WTC11 (cell line): ENCODE measurements at regions not wholly inside any gene's neighbourhood (a gene's known extent, or its start where the extent isn't known, plus 50 kb on each side); places are given as distances from the start of the nearest gene placed in this dataset.

ENCODE experiments used
- ATAC-seq: fragments of 200-7000 bp; cut with Tn5 transposase; 2 replicates; pipeline ENCODE4 v1.10.0; 2021; ENCODE audit warnings: mild to moderate bottlenecking, moderate library complexity
- CTCF ChIA-PET: fragments of 300-600 bp; sonication (Branson Sonifier 250); formaldehyde crosslinking; loops from one replicate; lab custom pipeline; 2021; ENCODE audit warnings: antibody characterized with exemption; lab: Charles Lee
- POLR2A ChIA-PET: fragments of 350-600 bp; sonication (Branson Sonifier 250); formaldehyde crosslinking; loops from one replicate; lab custom pipeline; 2021; ENCODE audit warnings: antibody characterized with exemption; lab: Charles Lee
- DNase-seq: peaks from one replicate; pipeline ENCODE4 v3.0.0; 2021; ENCODE audit warnings: low spot score
- H3K27ac Mint-ChIP-seq: 2 replicates; pipeline ENCODE4 v1.8.0; 2021; ENCODE audit warnings: mixed read lengths
- H3K27me3 Mint-ChIP-seq: 2 replicates; pipeline ENCODE4 v1.8.0; 2021; ENCODE audit warnings: low read depth, mild to moderate bottlenecking, moderate library complexity, mixed read lengths
- H3K36me3 Mint-ChIP-seq: 2 replicates; pipeline ENCODE4 v1.8.0; 2021; ENCODE audit warnings: mixed read lengths
- H3K4me1 Mint-ChIP-seq: 2 replicates; pipeline ENCODE4 v1.8.0; 2022; ENCODE audit warnings: mixed read lengths
- H3K4me3 Mint-ChIP-seq: 2 replicates; pipeline ENCODE4 v1.8.0; 2021; ENCODE audit warnings: mild to moderate bottlenecking, moderate library complexity, mixed read lengths
- H3K9me3 Mint-ChIP-seq: 2 replicates; pipeline ENCODE4 v1.8.0; 2021; ENCODE audit warnings: mixed read lengths
- ARID4B ChIP-seq: sonication (generic); formaldehyde crosslinking; IDR thresholded peaks from 2 replicates; pipeline ENCODE4 v1.8.0; 2023; ENCODE audit warnings: missing genetic modification reagents, mild to moderate bottlenecking, borderline replicate concordance
- ATF6 ChIP-seq: sonication (generic); formaldehyde crosslinking; IDR thresholded peaks from 2 replicates; pipeline ENCODE4 v1.8.1; 2023; ENCODE audit warnings: mild to moderate bottlenecking, missing genetic modification reagents
- CDX4 ChIP-seq: fragments of 250-450 bp; sonication (Bioruptor Pico); IDR thresholded peaks from 2 replicates; pipeline ENCODE4 v1.9.0; 2021; ENCODE audit warnings: moderate library complexity, mild to moderate bottlenecking, inconsistent platforms, borderline replicate concordance
- CREB1 ChIP-seq: sonication (generic); formaldehyde crosslinking; IDR thresholded peaks from 2 replicates; pipeline ENCODE4 v1.8.0; 2023; ENCODE audit warnings: mild to moderate bottlenecking, missing genetic modification reagents
- EMX1 ChIP-seq: fragments of 250-450 bp; sonication (Bioruptor Pico); IDR thresholded peaks from 2 replicates; pipeline ENCODE4 v1.8.0; 2021; ENCODE audit warnings: mild to moderate bottlenecking
- FOXJ3 ChIP-seq: sonication (generic); formaldehyde crosslinking; IDR thresholded peaks from 2 replicates; pipeline ENCODE4 v1.9.0; 2021; ENCODE audit warnings: missing genetic modification reagents, mild to moderate bottlenecking, borderline replicate concordance
- FOXK1 ChIP-seq: sonication (generic); formaldehyde crosslinking; IDR thresholded peaks from 2 replicates; pipeline ENCODE4 v1.8.0; 2022; ENCODE audit warnings: mild to moderate bottlenecking, moderate library complexity, missing genetic modification reagents
- KAT7 ChIP-seq: sonication (generic); formaldehyde crosslinking; IDR thresholded peaks from 2 replicates; pipeline ENCODE4 v1.8.1; 2023; ENCODE audit warnings: missing genetic modification reagents, mild to moderate bottlenecking, borderline replicate concordance
- NFE2L1 ChIP-seq: sonication (generic); formaldehyde crosslinking; IDR thresholded peaks from 2 replicates; pipeline ENCODE4 v1.8.1; 2023; ENCODE audit warnings: missing genetic modification reagents
- PRRX2 ChIP-seq: fragments of 250-450 bp; sonication (Bioruptor Pico); IDR thresholded peaks from 2 replicates; pipeline ENCODE4 v1.8.0; 2021; ENCODE audit warnings: mild to moderate bottlenecking
- TP53 ChIP-seq: sonication (generic); formaldehyde crosslinking; IDR thresholded peaks from 2 replicates; pipeline ENCODE4 v1.8.1; 2023; ENCODE audit warnings: mild to moderate bottlenecking, missing genetic modification reagents
- ZNF121 ChIP-seq: sonication (generic); formaldehyde crosslinking; IDR thresholded peaks from 2 replicates; pipeline ENCODE4 v1.8.0; 2023; ENCODE audit warnings: missing genetic modification reagents
- ZNF232 ChIP-seq: sonication (generic); formaldehyde crosslinking; IDR thresholded peaks from 2 replicates; pipeline ENCODE4 v1.8.0; 2022; ENCODE audit warnings: mild to moderate bottlenecking, missing genetic modification reagents
- ZNF263 ChIP-seq: sonication (generic); formaldehyde crosslinking; IDR thresholded peaks from 2 replicates; pipeline ENCODE4 v1.8.1; 2022; ENCODE audit warnings: low read depth, mild to moderate bottlenecking, moderate library complexity, missing genetic modification reagents
- ZNF416 ChIP-seq: fragments of 250-450 bp; sonication (Bioruptor Pico); IDR thresholded peaks from 2 replicates; pipeline ENCODE4 v1.9.0; 2021; ENCODE audit warnings: mild to moderate bottlenecking, inconsistent platforms
- ZNF671 ChIP-seq: fragments of 250-450 bp; sonication (Bioruptor Pico); IDR thresholded peaks from 2 replicates; pipeline ENCODE4 v1.8.0; 2021; ENCODE audit warnings: mild to moderate bottlenecking
- TF ChIP-seq, protein P1 (sequence below): sonication (generic); formaldehyde crosslinking; IDR thresholded peaks from 2 replicates; pipeline ENCODE4 v1.8.1; 2023; ENCODE audit warnings: mild to moderate bottlenecking, missing genetic modification reagents, moderate library complexity
- TF ChIP-seq, protein P2 (sequence below): fragments of 250-450 bp; sonication (Bioruptor Pico); IDR thresholded peaks from 2 replicates; pipeline ENCODE4 v1.9.0; 2021; ENCODE audit warnings: mild to moderate bottlenecking
- TF ChIP-seq, protein P3 (sequence below): sonication (generic); formaldehyde crosslinking; IDR thresholded peaks from 2 replicates; pipeline ENCODE4 v1.8.1; 2022; ENCODE audit warnings: mild to moderate bottlenecking, missing genetic modification reagents, moderate library complexity, borderline replicate concordance
- TF ChIP-seq, protein P4 (sequence below): sonication (generic); formaldehyde crosslinking; IDR thresholded peaks from 2 replicates; pipeline ENCODE4 v1.8.1; 2022; ENCODE audit warnings: missing genetic modification reagents, borderline replicate concordance

DNA sequence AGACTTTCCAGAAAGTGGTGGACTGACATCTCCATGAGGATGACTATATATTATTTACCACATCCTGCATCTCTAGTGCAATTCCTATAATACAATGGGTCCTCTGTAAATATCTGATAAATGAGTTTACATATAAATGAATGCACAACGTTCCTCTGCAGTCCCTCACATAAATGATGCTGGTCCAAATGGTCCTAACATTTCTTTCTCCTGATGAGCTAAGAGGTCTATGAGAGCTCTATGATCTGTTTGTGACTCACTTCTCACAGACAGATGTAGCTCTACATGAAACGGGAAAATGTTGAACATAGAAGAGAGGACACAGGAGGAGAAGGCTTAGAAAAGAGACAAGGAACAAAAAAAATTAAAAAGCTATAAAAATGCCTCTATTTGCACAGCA lies 201.2 kb upstream of the PIK3C3 start:
- H3K4me1 Mint-ChIP-seq: peaks cover 19% of the 10 kb centered on the region
- CTCF ChIA-PET: no interaction called here

GRCh38 chr18:41752826-41753225 lies 202.2 kb upstream of the PIK3C3 start:
- ChIA-PET POLR2A (no interaction called here), CTCF (no interaction called here)
- no peak for ATAC-seq
- DNase-seq: no peak
- Mint-ChIP-seq H3K27me3 (no peaks in the 10 kb centered on the region), H3K27ac (no peak overlapping the region), H3K9me3 (no peaks in the 10 kb centered on the region), H3K4me1 (peaks cover 19% of the 10 kb centered on the region), H3K4me3 (no peak overlapping the region), H3K36me3 (no peaks in the 10 kb centered on the region)
- no peak for TF ChIP-seq ZNF671 (CRISPR knock-in tag)
- no peak for TF ChIP-seq ARID4B (CRISPR knock-in tag)
- TF ChIP-seq EMX1: no peak
- no peak for TF ChIP-seq KAT7 (CRISPR knock-in tag)
- TF ChIP-seq ZNF121 (CRISPR knock-in tag): no peak
- TF ChIP-seq ZNF232 (CRISPR knock-in tag): no peak
- no peak for TF ChIP-seq CDX4 (CRISPR knock-in tag)
- TF ChIP-seq, protein P1, sequence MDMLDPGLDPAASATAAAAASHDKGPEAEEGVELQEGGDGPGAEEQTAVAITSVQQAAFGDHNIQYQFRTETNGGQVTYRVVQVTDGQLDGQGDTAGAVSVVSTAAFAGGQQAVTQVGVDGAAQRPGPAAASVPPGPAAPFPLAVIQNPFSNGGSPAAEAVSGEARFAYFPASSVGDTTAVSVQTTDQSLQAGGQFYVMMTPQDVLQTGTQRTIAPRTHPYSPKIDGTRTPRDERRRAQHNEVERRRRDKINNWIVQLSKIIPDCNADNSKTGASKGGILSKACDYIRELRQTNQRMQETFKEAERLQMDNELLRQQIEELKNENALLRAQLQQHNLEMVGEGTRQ (CRISPR knock-in tag): no peak
- TF ChIP-seq ZNF416 (CRISPR knock-in tag): no peak
- TF ChIP-seq TP53 (CRISPR knock-in tag): no peak
- no peak for TF ChIP-seq FOXJ3 (CRISPR knock-in tag)
- no peak for TF ChIP-seq PRRX2 (CRISPR knock-in tag)
- TF ChIP-seq CREB1 (CRISPR knock-in tag): no peak
- TF ChIP-seq FOXK1 (CRISPR knock-in tag): no peak
- TF ChIP-seq ZNF263 (CRISPR knock-in tag): no peak
- TF ChIP-seq, protein P2, sequence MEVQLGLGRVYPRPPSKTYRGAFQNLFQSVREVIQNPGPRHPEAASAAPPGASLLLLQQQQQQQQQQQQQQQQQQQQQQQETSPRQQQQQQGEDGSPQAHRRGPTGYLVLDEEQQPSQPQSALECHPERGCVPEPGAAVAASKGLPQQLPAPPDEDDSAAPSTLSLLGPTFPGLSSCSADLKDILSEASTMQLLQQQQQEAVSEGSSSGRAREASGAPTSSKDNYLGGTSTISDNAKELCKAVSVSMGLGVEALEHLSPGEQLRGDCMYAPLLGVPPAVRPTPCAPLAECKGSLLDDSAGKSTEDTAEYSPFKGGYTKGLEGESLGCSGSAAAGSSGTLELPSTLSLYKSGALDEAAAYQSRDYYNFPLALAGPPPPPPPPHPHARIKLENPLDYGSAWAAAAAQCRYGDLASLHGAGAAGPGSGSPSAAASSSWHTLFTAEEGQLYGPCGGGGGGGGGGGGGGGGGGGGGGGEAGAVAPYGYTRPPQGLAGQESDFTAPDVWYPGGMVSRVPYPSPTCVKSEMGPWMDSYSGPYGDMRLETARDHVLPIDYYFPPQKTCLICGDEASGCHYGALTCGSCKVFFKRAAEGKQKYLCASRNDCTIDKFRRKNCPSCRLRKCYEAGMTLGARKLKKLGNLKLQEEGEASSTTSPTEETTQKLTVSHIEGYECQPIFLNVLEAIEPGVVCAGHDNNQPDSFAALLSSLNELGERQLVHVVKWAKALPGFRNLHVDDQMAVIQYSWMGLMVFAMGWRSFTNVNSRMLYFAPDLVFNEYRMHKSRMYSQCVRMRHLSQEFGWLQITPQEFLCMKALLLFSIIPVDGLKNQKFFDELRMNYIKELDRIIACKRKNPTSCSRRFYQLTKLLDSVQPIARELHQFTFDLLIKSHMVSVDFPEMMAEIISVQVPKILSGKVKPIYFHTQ (CRISPR knock-in tag): no peak

More for the DNA sequence above, 201.2 kb upstream of the PIK3C3 start:
- Mint-ChIP-seq H3K4me3 (no peak overlapping the region), H3K9me3 (no peaks in the 10 kb centered on the region), H3K27ac (no peak overlapping the region), H3K36me3 (no peaks in the 10 kb centered on the region), H3K27me3 (no peaks in the 10 kb centered on the region)
- ATAC-seq: no peak
- TF ChIP-seq ZNF671 (CRISPR knock-in tag) (no peak), ZNF263 (CRISPR knock-in tag) (no peak), NFE2L1 (CRISPR knock-in tag) (no peak), ATF6 (CRISPR knock-in tag) (no peak), FOXJ3 (CRISPR knock-in tag) (no peak)
- TF ChIP-seq, protein P3, sequence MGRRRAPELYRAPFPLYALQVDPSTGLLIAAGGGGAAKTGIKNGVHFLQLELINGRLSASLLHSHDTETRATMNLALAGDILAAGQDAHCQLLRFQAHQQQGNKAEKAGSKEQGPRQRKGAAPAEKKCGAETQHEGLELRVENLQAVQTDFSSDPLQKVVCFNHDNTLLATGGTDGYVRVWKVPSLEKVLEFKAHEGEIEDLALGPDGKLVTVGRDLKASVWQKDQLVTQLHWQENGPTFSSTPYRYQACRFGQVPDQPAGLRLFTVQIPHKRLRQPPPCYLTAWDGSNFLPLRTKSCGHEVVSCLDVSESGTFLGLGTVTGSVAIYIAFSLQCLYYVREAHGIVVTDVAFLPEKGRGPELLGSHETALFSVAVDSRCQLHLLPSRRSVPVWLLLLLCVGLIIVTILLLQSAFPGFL (CRISPR knock-in tag): no peak
- TF ChIP-seq, protein P4, sequence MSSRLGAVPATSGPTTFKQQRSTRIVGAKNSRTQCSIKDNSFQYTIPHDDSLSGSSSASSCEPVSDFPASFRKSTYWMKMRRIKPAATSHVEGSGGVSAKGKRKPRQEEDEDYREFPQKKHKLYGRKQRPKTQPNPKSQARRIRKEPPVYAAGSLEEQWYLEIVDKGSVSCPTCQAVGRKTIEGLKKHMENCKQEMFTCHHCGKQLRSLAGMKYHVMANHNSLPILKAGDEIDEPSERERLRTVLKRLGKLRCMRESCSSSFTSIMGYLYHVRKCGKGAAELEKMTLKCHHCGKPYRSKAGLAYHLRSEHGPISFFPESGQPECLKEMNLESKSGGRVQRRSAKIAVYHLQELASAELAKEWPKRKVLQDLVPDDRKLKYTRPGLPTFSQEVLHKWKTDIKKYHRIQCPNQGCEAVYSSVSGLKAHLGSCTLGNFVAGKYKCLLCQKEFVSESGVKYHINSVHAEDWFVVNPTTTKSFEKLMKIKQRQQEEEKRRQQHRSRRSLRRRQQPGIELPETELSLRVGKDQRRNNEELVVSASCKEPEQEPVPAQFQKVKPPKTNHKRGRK (CRISPR knock-in tag): no peak
- DNase-seq: no peak
- POLR2A ChIA-PET: no interaction called here
